Neural crest cell (in vitro differentiated cells): ENCODE measurements at regions not wholly inside any gene's neighbourhood (a gene's known extent, or its start where the extent isn't known, plus 50 kb on each side); places are given as distances from the start of the nearest gene placed in this dataset.

Experiments used
- DNase-seq: peaks from one replicate; pipeline ENCODE4 v3.0.0; 2021; ENCODE audit warnings: low read depth, mixed read lengths, low spot score
- H3K27ac Mint-ChIP-seq: one replicate; pipeline ENCODE4 v1.8.0; 2021; ENCODE audit warnings: mild to moderate bottlenecking, mixed read lengths; ENCODE audit not compliant: unreplicated experiment
- H3K27me3 Mint-ChIP-seq: 2 replicates; pipeline ENCODE4 v1.8.0; 2021; ENCODE audit warnings: low read depth, mild to moderate bottlenecking, mixed read lengths
- H3K36me3 Mint-ChIP-seq: 2 replicates; pipeline ENCODE4 v1.8.0; 2021; ENCODE audit warnings: low read depth, mild to moderate bottlenecking, mixed read lengths
- H3K4me1 Mint-ChIP-seq: 2 replicates; pipeline ENCODE4 v1.8.0; 2021; ENCODE audit warnings: mixed read lengths
- H3K4me3 Mint-ChIP-seq: one replicate; pipeline ENCODE4 v1.8.0; 2021; ENCODE audit warnings: mild to moderate bottlenecking, mixed read lengths
- H3K9me3 Mint-ChIP-seq: 2 replicates; pipeline ENCODE4 v1.8.0; 2021; ENCODE audit warnings: mixed read lengths
- TF ChIP-seq, protein P1 (sequence below): fragments of 200-600 bp; sonication (generic); conservative IDR thresholded peaks from 2 replicates; pipeline ENCODE4 v1.5.0; 2021; ENCODE audit warnings: antibody characterized with exemption, mild to moderate bottlenecking

DNA sequence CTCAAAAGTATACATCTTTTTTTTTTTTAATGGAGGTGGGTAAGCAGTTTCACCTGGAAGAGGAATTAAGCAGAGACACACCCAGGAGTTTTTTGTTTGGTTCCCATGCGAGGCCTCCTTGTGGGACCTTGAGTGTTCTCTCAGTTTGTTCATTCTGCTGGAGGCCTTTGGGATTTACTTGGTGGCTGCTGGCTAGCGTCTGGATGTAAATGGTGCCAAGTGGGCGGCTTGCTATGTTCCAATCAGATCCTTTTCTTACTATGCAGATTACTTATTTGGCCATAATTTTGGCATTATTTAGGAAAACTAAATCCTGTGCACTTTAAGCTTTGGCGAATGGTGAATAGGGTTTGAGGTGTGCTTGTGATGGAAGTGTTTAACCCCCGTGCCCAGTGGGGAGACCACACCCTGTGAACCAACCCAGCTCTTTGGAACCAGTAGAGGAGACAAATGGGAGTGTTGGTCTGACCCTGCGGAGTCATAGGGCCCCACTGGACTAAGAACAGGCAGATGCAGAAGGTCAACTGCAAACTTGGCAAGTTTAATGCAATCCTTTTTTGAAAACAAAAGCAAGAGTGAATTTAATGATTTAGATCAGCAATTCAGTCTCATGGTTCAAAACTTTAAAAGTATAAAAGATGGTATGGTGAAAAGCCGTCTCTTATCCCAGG lies 79.4 kb downstream of the EBLN2 start:
- H3K27me3 Mint-ChIP-seq, result no peaks in the 10 kb centered on the region
- H3K27ac Mint-ChIP-seq, result no peak overlapping the region
- H3K9me3 Mint-ChIP-seq, result no peaks in the 10 kb centered on the region
- no peak for DNase-seq
- no peaks in the 10 kb centered on the region for H3K36me3 Mint-ChIP-seq
- TF ChIP-seq, protein P1, sequence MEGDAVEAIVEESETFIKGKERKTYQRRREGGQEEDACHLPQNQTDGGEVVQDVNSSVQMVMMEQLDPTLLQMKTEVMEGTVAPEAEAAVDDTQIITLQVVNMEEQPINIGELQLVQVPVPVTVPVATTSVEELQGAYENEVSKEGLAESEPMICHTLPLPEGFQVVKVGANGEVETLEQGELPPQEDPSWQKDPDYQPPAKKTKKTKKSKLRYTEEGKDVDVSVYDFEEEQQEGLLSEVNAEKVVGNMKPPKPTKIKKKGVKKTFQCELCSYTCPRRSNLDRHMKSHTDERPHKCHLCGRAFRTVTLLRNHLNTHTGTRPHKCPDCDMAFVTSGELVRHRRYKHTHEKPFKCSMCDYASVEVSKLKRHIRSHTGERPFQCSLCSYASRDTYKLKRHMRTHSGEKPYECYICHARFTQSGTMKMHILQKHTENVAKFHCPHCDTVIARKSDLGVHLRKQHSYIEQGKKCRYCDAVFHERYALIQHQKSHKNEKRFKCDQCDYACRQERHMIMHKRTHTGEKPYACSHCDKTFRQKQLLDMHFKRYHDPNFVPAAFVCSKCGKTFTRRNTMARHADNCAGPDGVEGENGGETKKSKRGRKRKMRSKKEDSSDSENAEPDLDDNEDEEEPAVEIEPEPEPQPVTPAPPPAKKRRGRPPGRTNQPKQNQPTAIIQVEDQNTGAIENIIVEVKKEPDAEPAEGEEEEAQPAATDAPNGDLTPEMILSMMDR, result no peak
- no peak overlapping the region for H3K4me3 Mint-ChIP-seq
- peaks cover 18% of the 10 kb centered on the region for H3K4me1 Mint-ChIP-seq

DNA sequence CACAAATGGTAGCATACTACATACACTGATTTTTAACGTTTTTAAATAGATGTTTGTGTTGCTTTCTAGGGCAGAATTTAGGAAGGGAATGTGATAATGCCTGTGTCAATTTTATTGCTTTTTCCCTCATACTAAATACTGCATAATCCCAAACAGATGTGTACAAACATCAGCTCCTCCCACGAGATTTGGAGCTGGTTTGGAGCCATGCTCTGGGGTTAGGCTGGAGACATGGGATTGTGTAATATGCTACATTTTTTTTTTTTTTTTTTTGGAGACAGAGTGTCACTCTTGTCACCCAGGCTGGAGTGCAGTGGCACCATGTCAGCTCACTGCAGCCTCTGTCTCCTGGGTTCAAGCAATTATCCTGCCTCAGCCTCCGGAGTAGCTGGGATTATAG lies 80.1 kb downstream of the EBLN2 start:
- Mint-ChIP-seq H3K27me3 (no peaks in the 10 kb centered on the region), H3K4me1 (peaks cover 18% of the 10 kb centered on the region), H3K9me3 (no peaks in the 10 kb centered on the region), H3K36me3 (no peaks in the 10 kb centered on the region), H3K27ac (no peak overlapping the region), H3K4me3 (no peak overlapping the region)
- no peak for DNase-seq
- TF ChIP-seq, protein P1, result no peak

DNA sequence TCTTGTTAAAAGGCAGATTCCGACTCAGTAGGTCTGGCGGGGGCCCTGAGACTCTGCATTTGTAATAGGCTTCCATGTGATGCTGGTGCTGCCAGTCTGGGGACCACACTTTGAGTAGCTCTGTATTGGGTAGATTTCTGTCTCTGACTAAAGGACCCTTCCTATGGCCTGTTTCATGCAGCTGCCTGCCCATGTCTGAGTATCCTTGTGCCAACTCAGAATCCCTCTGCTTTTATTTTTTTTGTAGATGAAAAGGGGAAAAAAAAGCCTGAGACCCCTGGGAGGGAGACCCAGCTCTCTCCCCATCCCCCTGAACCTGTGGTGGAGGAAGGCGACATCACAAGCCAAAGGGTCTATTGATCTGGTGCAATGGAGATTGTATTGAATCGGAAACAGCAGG lies 81.9 kb downstream of the EBLN2 start:
- no peak for DNase-seq
- TF ChIP-seq, protein P1, result no peak
- Mint-ChIP-seq H3K27me3 (no peaks in the 10 kb centered on the region), H3K9me3 (no peaks in the 10 kb centered on the region), H3K36me3 (no peaks in the 10 kb centered on the region), H3K4me3 (no peak overlapping the region), H3K27ac (no peak overlapping the region), H3K4me1 (peaks cover 18% of the 10 kb centered on the region)

DNA sequence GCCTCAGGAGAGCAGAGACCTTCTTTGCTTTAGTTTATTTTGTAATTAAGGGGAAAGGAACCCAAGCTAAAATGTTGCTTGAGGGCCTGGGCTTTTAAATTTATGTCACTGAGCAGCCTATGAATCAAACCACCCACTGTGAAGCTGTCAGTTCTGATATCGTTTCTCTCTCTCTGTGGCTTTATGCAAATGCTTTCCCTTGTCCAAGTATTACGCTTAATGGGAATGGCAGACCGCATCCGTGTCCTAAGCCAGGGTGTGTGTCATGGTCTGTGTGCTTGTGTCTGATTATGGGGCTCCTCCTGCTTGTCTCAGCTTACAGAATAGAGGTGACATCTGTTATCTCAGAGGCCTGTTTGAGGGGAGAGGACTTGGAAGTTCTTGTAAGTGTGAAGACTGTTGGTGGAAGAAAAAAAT lies 82.4 kb downstream of the EBLN2 start:
- TF ChIP-seq, protein P1, result no peak
- H3K9me3 Mint-ChIP-seq, result no peaks in the 10 kb centered on the region
- DNase-seq, result no peak
- H3K4me3 Mint-ChIP-seq, result no peak overlapping the region
- no peaks in the 10 kb centered on the region for H3K27me3 Mint-ChIP-seq
- no peak overlapping the region for H3K27ac Mint-ChIP-seq
- H3K4me1 Mint-ChIP-seq, result peaks cover 18% of the 10 kb centered on the region
- H3K36me3 Mint-ChIP-seq, result no peaks in the 10 kb centered on the region

DNA sequence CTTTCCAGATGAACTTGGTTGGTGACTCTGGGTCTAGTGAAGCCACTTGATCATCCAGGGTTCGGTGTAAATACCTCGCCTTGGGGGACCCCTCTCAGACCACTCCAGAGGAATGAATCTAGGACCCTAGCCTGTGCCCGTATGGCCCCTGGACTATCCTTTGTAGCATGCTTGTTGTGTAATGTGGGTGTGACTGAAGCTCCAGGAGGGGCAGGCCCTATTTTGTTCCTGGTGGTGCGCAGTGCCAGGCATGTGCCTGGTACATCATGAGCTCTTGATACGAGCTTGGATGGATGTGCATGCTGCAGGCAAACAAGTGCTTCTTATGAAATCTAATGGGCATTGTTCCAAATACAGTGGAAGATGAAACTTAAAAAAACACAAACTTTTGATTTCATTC lies 82.8 kb downstream of the EBLN2 start:
- no peak overlapping the region for H3K4me3 Mint-ChIP-seq
- no peak overlapping the region for H3K27ac Mint-ChIP-seq
- DNase-seq, result no peak
- H3K4me1 Mint-ChIP-seq, result peaks cover 18% of the 10 kb centered on the region
- no peaks in the 10 kb centered on the region for H3K27me3 Mint-ChIP-seq
- H3K36me3 Mint-ChIP-seq, result no peaks in the 10 kb centered on the region
- TF ChIP-seq, protein P1, result no peak
- H3K9me3 Mint-ChIP-seq, result no peaks in the 10 kb centered on the region
